Panc1 (cell line): ENCODE measurements at regions not wholly inside any gene's neighbourhood (a gene's known extent, or its start where the extent isn't known, plus 50 kb on each side); places are given as distances from the start of the nearest gene placed in this dataset.

Source experiments
- ATAC-seq: fragments of 200-7000 bp; cut with Tn5 transposase; 2 replicates; pipeline ENCODE4 v1.9.1; 2020; ENCODE audit warnings: mild to moderate bottlenecking, moderate library complexity
- BruUV-seq: library from RNA; stranded (reverse); fragments of 400-500 nt; replicated peaks from 2 replicates; lab custom pipeline; 2021; lab: Mats Ljungman, UMichigan
- CTCF ChIA-PET: fragments of 300-600 bp; sonication (Branson Sonifier 250); formaldehyde crosslinking; loops from one replicate; lab custom pipeline; 2022; ENCODE audit warnings: antibody characterized with exemption; lab: Charles Lee
- POLR2A ChIA-PET: fragments of 300-600 bp; sonication (Branson Sonifier 250); formaldehyde crosslinking; loops from one replicate; lab custom pipeline; 2022; ENCODE audit warnings: antibody characterized with exemption; lab: Charles Lee
- DNase-seq: peaks from one replicate; pipeline ENCODE4 v3.0.0-alpha.2; 2010; ENCODE audit warnings: low read depth, low spot score
- H3K27ac ChIP-seq: 2 replicates; pipeline ENCODE4 v1.5.1; 2011; ENCODE audit warnings: mild to moderate bottlenecking, low read length, inconsistent platforms
- H3K27me3 ChIP-seq: fragments of 200-500 bp; sonication (Bioruptor generic); 2 replicates; pipeline ENCODE4 v1.6.0; 2014; ENCODE audit warnings: low read length, inconsistent platforms; ENCODE audit not compliant: control insufficient read depth, insufficient read depth
- H3K36me3 ChIP-seq: fragments of 200-500 bp; sonication (Bioruptor generic); 2 replicates; pipeline ENCODE4 v1.5.1; 2014; ENCODE audit warnings: inconsistent platforms, mild to moderate bottlenecking, low read length, moderate library complexity; ENCODE audit not compliant: control insufficient read depth, insufficient read depth
- H3K4me1 ChIP-seq: 2 replicates; pipeline ENCODE4 v1.5.1; 2011; ENCODE audit warnings: inconsistent platforms, mild to moderate bottlenecking, low read length, moderate library complexity; ENCODE audit not compliant: control insufficient read depth, insufficient read depth
- H3K4me3 ChIP-seq, 2 experiments: 2 replicates each; pipeline ENCODE4 v1.5.1; 2011 to 2012; ENCODE audit warnings: low read depth in 2 of 2, low read length in 2 of 2, mild to moderate bottlenecking in 2 of 2, inconsistent platforms in 1 of 2, moderate library complexity in 1 of 2
- H3K9me3 ChIP-seq: fragments of 200-500 bp; sonication (Bioruptor generic); 2 replicates; pipeline ENCODE4 v1.5.1; 2014; ENCODE audit warnings: low read depth, mild to moderate bottlenecking, inconsistent platforms, low read length, moderate library complexity; ENCODE audit not compliant: control insufficient read depth, insufficient read depth
- CTCF ChIP-seq: fragments of 450-650 bp; IDR thresholded peaks from 2 replicates; pipeline ENCODE4 v1.5.1; 2017; ENCODE audit warnings: mild to moderate bottlenecking
- POLR2AphosphoS5 ChIP-seq: IDR thresholded peaks from 2 replicates; pipeline ENCODE4 v1.6.1; 2012; ENCODE audit warnings: mild to moderate bottlenecking, low read depth, low read length, moderate library complexity
- SIN3A ChIP-seq: IDR thresholded peaks from 2 replicates; pipeline ENCODE4 v1.6.1; 2012; ENCODE audit warnings: low read depth, mild to moderate bottlenecking, low read length, moderate library complexity, borderline replicate concordance; ENCODE audit not compliant: insufficient read depth
- TCF7L2 ChIP-seq: IDR thresholded peaks from 2 replicates; pipeline ENCODE4 v1.6.1; 2011; ENCODE audit warnings: mild to moderate bottlenecking, low read depth, low read length, inconsistent platforms
- in situ Hi-C: cut with HindIII; loops from 2 replicates; pipeline ENCODE4 v1.10.0; 2016; ENCODE audit warnings: low sequenced_read_pairs, low pct_unique_long_range_greater_than_20kb
- intact Hi-C: fragments of 100-400 bp; cut with micrococcal nuclease; formaldehyde crosslinking; loops from one replicate; pipeline ENCODE4 v1.10.0; 2022; ENCODE audit not compliant: unreplicated experiment
- TF ChIP-seq, protein P1 (sequence below), 2 experiments: IDR thresholded peaks; 2 replicates each; pipeline ENCODE4 v1.6.1; 2011 to 2012; ENCODE audit warnings: low read depth in 2 of 2, control low read depth in 1 of 2, low read length in 1 of 2, mild to moderate bottlenecking in 1 of 2, moderate library complexity in 1 of 2; ENCODE audit not compliant: insufficient read depth in 1 of 2

DNA sequence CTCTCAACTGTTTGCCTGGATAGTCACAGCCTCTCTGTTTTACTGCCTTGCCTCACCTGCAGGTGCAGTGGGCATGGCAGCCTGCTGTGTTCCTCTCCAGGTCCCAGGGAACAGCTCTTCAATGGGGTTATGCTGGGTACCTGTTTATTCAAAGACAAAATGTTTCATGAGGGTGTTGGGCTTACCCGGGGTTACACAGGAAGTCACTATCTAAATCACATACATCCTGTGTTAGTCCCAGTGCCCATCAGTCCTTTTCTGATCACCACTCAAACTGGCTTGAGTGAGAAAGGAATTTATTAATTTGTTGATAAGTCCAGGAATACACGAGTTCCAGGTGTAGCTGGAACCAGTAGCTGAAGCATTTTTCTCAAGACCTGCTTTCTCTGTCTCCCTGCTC, 1503.6 kb upstream of the TMEM132C start:
- TF ChIP-seq SIN3A (no peak), CTCF (no peak)
- no peaks in the 10 kb centered on the region for H3K36me3 ChIP-seq
- no peaks in the 10 kb centered on the region for H3K9me3 ChIP-seq
- DNase-seq (no peak), ATAC-seq (no peak)
- H3K4me3 ChIP-seq = no peak overlapping the region
- ChIA-PET CTCF (no interaction called here), POLR2A (no interaction called here)
- H3K27ac ChIP-seq = no peak overlapping the region
- intact Hi-C loops = no loop called here
- BruUV-seq = no TSS peak
- in situ Hi-C loops = no loop called here
- no peaks in the 10 kb centered on the region for H3K27me3 ChIP-seq
- H3K4me1 ChIP-seq = no peaks in the 10 kb centered on the region

DNA sequence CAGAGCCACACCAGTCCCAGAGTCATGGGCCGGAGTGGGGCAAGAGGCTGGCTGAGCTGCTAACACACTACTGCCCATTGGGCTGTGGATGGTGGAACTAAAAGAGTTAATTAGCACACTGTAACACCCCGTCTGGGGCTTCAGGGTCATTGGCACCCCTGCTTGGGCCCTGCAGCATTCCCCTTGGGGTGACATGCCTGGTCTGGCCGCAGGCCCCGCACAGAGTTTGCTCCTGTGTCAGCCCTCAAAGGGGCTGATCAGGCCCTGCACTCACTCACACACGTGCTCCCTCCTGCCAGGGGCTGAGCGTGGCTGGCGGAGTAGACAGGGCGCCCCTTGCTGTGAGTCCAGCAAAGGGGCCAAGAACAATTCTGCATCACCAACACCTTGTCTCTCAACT, 1499.6 kb upstream of the TMEM132C start:
- POLR2A ChIA-PET = no interaction called here
- H3K27ac ChIP-seq = no peak overlapping the region
- no TSS peak for BruUV-seq
- CTCF ChIA-PET = no interaction called here
- no peak for ATAC-seq
- no peaks in the 10 kb centered on the region for H3K27me3 ChIP-seq
- in situ Hi-C loops (no loop called here), intact Hi-C loops (no loop called here)
- no peak overlapping the region for H3K4me3 ChIP-seq
- TF ChIP-seq SIN3A (no peak), POLR2AphosphoS5 (no peak), CTCF (no peak), TCF7L2 (no peak)
- TF ChIP-seq, protein P1, sequence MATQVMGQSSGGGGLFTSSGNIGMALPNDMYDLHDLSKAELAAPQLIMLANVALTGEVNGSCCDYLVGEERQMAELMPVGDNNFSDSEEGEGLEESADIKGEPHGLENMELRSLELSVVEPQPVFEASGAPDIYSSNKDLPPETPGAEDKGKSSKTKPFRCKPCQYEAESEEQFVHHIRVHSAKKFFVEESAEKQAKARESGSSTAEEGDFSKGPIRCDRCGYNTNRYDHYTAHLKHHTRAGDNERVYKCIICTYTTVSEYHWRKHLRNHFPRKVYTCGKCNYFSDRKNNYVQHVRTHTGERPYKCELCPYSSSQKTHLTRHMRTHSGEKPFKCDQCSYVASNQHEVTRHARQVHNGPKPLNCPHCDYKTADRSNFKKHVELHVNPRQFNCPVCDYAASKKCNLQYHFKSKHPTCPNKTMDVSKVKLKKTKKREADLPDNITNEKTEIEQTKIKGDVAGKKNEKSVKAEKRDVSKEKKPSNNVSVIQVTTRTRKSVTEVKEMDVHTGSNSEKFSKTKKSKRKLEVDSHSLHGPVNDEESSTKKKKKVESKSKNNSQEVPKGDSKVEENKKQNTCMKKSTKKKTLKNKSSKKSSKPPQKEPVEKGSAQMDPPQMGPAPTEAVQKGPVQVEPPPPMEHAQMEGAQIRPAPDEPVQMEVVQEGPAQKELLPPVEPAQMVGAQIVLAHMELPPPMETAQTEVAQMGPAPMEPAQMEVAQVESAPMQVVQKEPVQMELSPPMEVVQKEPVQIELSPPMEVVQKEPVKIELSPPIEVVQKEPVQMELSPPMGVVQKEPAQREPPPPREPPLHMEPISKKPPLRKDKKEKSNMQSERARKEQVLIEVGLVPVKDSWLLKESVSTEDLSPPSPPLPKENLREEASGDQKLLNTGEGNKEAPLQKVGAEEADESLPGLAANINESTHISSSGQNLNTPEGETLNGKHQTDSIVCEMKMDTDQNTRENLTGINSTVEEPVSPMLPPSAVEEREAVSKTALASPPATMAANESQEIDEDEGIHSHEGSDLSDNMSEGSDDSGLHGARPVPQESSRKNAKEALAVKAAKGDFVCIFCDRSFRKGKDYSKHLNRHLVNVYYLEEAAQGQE (IDR thresholded peaks at IDR 0.05; ENCODE audit: insufficient read depth in 1 of 2, low read depth in 2 of 2, low read length in 1 of 2) = no peak
- H3K9me3 ChIP-seq = no peaks in the 10 kb centered on the region; the same call in 1 of the 2 replicates
- no peaks in the 10 kb centered on the region for H3K4me1 ChIP-seq
- DNase-seq = no peak
- no peaks in the 10 kb centered on the region; the same call in 1 of the 2 replicates for H3K36me3 ChIP-seq
